CD4-positive, alpha-beta T cell (primary cell): ENCODE measurements at regions not wholly inside any gene's neighbourhood (a gene's known extent, or its start where the extent isn't known, plus 50 kb on each side); places are given as distances from the start of the nearest gene placed in this dataset.

Experiments used
- ATAC-seq: fragments of 200-7000 bp; cut with Tn5 transposase; one replicate; pipeline ENCODE4 v1.10.0; 2022; ENCODE audit warnings: mild to moderate bottlenecking; ENCODE audit not compliant: poor library complexity
- CTCF ChIA-PET: fragments of 350-600 bp; sonication (Branson Sonifier 250); formaldehyde crosslinking; loops from one replicate; lab custom pipeline; 2021; ENCODE audit warnings: antibody characterized with exemption, inconsistent platforms; lab: Charles Lee
- POLR2A ChIA-PET: fragments of 350-600 bp; sonication (Branson Sonifier 250); formaldehyde crosslinking; loops from one replicate; lab custom pipeline; 2021; ENCODE audit warnings: antibody characterized with exemption, inconsistent platforms; lab: Charles Lee
- DNase-seq, 14 experiments: peaks; one replicate each; pipeline ENCODE4 v3.0.0-alpha.2; 2013 to 2020; ENCODE audit warnings: mixed read lengths in 2 of 14
- H3K27ac ChIP-seq, 2 donors: one replicate each; pipeline versions ENCODE4 v1.5.1 to v1.7.0; 2013; ENCODE audit warnings: low read length in 2 of 2, low read depth in 1 of 2, mild to moderate bottlenecking in 1 of 2
- H3K27me3 ChIP-seq, 2 experiments: 1 replicate in 1 of 2; 2 replicates in 1 of 2; pipeline versions ENCODE4 v1.6.1 to v1.7.0; 2013; ENCODE audit warnings: low read length in 2 of 2, control low read depth in 1 of 2, mild to moderate bottlenecking in 1 of 2, moderate library complexity in 1 of 2; ENCODE audit not compliant: insufficient read depth in 2 of 2, control insufficient read depth in 1 of 2
- H3K36me3 ChIP-seq: one replicate; pipeline ENCODE4 v1.6.1; 2013; ENCODE audit warnings: low read length, control low read depth; ENCODE audit not compliant: insufficient read depth
- H3K4me1 ChIP-seq: one replicate; pipeline ENCODE4 v1.6.1; 2013; ENCODE audit warnings: low read length, control low read depth; ENCODE audit not compliant: insufficient read depth
- H3K4me3 ChIP-seq: one replicate; pipeline ENCODE4 v1.5.1; 2013; ENCODE audit warnings: mild to moderate bottlenecking, low read length, moderate library complexity
- H3K9me3 ChIP-seq, 2 experiments: 1 replicate in 1 of 2; 2 replicates in 1 of 2; pipeline versions ENCODE4 v1.6.1 to v1.7.0; 2013; ENCODE audit warnings: low read length in 2 of 2, mild to moderate bottlenecking in 2 of 2, control low read depth in 1 of 2, moderate library complexity in 1 of 2; ENCODE audit not compliant: control insufficient read depth in 1 of 2, insufficient read depth in 1 of 2
- H3K27ac Mint-ChIP-seq: one replicate; pipeline ENCODE4 v1.8.0; 2020; ENCODE audit warnings: mixed read lengths
- H3K27me3 Mint-ChIP-seq: one replicate; pipeline ENCODE4 v1.8.0; 2021; ENCODE audit warnings: mixed read lengths
- H3K36me3 Mint-ChIP-seq: one replicate; pipeline ENCODE4 v1.8.0; 2021; ENCODE audit warnings: low read depth, mixed read lengths
- H3K4me1 Mint-ChIP-seq: one replicate; pipeline ENCODE4 v1.8.0; 2021; ENCODE audit warnings: low read depth, mixed read lengths
- H3K4me3 Mint-ChIP-seq: one replicate; pipeline ENCODE4 v1.8.0; 2020; ENCODE audit warnings: mild to moderate bottlenecking, mixed read lengths
- H3K9me3 Mint-ChIP-seq: one replicate; pipeline ENCODE4 v1.8.0; 2020; ENCODE audit warnings: mixed read lengths
- intact Hi-C, 2 experiments: fragments of 100-400 bp; cut with DNase I in 1 of 2; cut with micrococcal nuclease in 1 of 2; formaldehyde crosslinking; loops; one replicate each; pipeline versions ENCODE4 v1.15.1 to v1.9.0; 2023 to 2025; cut with DNase I, micrococcal nuclease
- TF ChIP-seq, protein P1 (sequence below): fragments of 200-600 bp; IDR thresholded peaks from one replicate; pipeline ENCODE4 v1.8.0; 2022; ENCODE audit warnings: antibody characterized with exemption, mild to moderate bottlenecking

DNA sequence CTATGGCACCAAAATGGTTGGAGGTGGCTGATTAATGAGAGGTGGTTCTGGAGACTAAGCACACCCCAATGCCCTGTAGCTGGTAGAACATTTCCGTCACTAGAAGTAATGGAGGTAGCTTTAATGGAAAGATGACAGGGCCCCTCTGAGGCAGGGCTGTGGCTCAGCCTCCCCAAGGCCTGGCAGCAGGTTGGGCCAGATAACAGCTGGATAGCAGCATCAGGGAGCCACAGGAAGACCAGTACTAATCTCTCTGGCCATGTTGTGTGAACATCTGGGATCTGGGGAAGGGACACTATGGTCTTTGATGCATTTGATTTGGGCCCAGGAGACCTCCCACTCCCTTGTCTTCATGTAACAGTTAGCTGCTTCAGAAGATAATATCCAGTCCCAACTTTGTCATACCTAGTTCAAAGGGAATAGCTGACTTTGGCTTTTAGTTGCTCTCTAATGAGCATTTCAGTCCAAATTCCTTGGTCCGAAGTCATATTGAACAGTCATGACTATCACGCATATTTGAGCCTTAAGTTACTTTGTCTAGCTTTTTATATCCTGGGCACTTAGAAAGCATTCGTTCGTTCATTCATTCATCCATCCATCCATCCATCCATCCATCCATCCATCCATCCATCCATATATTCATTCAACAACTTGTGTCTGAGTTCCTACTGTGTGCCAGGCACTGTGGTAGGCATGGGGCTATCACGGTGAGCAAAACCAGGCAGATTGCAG lies 53.0 kb upstream of the LMO2 start:
- H3K27me3 ChIP-seq: no peaks in the 10 kb centered on the region
- no peak overlapping the region for H3K4me3 Mint-ChIP-seq
- CTCF ChIA-PET: no interaction called here
- intact Hi-C loops: no loop called here
- H3K36me3 ChIP-seq: no peaks in the 10 kb centered on the region
- H3K9me3 ChIP-seq: peaks cover 0 to 2% of the 10 kb centered on the region in 2 experiments
- ATAC-seq (no peak), DNase-seq (no peak)
- no peak overlapping the region for H3K27ac Mint-ChIP-seq
- H3K4me1 ChIP-seq: no peaks in the 10 kb centered on the region
- H3K9me3 Mint-ChIP-seq: no peaks in the 10 kb centered on the region
- no peak overlapping the region for H3K4me3 ChIP-seq
- TF ChIP-seq, protein P1, sequence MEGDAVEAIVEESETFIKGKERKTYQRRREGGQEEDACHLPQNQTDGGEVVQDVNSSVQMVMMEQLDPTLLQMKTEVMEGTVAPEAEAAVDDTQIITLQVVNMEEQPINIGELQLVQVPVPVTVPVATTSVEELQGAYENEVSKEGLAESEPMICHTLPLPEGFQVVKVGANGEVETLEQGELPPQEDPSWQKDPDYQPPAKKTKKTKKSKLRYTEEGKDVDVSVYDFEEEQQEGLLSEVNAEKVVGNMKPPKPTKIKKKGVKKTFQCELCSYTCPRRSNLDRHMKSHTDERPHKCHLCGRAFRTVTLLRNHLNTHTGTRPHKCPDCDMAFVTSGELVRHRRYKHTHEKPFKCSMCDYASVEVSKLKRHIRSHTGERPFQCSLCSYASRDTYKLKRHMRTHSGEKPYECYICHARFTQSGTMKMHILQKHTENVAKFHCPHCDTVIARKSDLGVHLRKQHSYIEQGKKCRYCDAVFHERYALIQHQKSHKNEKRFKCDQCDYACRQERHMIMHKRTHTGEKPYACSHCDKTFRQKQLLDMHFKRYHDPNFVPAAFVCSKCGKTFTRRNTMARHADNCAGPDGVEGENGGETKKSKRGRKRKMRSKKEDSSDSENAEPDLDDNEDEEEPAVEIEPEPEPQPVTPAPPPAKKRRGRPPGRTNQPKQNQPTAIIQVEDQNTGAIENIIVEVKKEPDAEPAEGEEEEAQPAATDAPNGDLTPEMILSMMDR: no peak
- H3K4me1 Mint-ChIP-seq: no peaks in the 10 kb centered on the region
- H3K36me3 Mint-ChIP-seq: no peaks in the 10 kb centered on the region
- H3K27ac ChIP-seq: no peak overlapping the region
- POLR2A ChIA-PET: no interaction called here
- H3K27me3 Mint-ChIP-seq: no peaks in the 10 kb centered on the region

DNA sequence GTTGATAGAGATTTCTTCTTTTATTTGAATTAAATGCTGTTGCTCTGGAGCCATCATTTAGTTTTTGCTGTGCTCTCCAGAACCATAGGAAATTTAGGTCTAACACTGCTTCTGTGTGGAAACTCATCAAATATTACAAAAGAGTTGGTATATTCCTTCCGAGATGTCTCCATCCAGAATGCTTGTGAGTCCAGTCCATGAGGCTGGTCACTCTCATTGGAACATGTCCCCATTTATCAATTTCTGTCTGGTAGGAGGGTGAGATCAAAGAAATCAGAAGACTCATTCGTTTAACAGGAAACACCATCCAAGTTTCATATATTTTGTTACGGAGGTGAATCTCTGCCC lies 52.4 kb upstream of the LMO2 start:
- peaks cover 0 to 6% of the 10 kb centered on the region in 2 experiments for H3K9me3 ChIP-seq
- ChIA-PET POLR2A (no interaction called here), CTCF (no interaction called here)
- ATAC-seq (no peak), DNase-seq (no peak)
- H3K36me3 Mint-ChIP-seq: no peaks in the 10 kb centered on the region
- no peak overlapping the region for H3K27ac ChIP-seq
- H3K9me3 Mint-ChIP-seq: no peaks in the 10 kb centered on the region
- TF ChIP-seq, protein P1: no peak
- H3K4me3 Mint-ChIP-seq: no peak overlapping the region
- no peaks in the 10 kb centered on the region for H3K27me3 ChIP-seq
- intact Hi-C loops: no loop called here
- no peak overlapping the region for H3K27ac Mint-ChIP-seq
- peaks cover under 1% of the 10 kb centered on the region for H3K27me3 Mint-ChIP-seq
- no peaks in the 10 kb centered on the region for H3K4me1 ChIP-seq
- H3K4me1 Mint-ChIP-seq: no peaks in the 10 kb centered on the region
- no peaks in the 10 kb centered on the region for H3K36me3 ChIP-seq
- H3K4me3 ChIP-seq: no peak overlapping the region

GRCh38 chr11:33942954-33943353 lies 51.1 kb upstream of the LMO2 start:
- intact Hi-C loops: no loop called here
- H3K27ac Mint-ChIP-seq: no peak overlapping the region

More at GRCh38 chr11:33942954-33943353, 51.1 kb upstream of the LMO2 start:
- DNase-seq: peak in 1 of 14 experiments; percentile 53
- Histone ChIP-seq H3K36me3 (no peaks in the 10 kb centered on the region), H3K4me3 (no peak overlapping the region), H3K27ac (no peak overlapping the region), H3K9me3 (peaks cover 0 to 6% of the 10 kb centered on the region in 2 experiments), H3K27me3 (no peaks in the 10 kb centered on the region), H3K4me1 (no peaks in the 10 kb centered on the region)
- TF ChIP-seq, protein P1: no peak
- CTCF ChIA-PET: no interaction called here
- Mint-ChIP-seq H3K36me3 (no peaks in the 10 kb centered on the region), H3K4me1 (no peaks in the 10 kb centered on the region), H3K4me3 (no peak overlapping the region), H3K9me3 (no peaks in the 10 kb centered on the region), H3K27me3 (peaks cover 5% of the 10 kb centered on the region)
- no peak for ATAC-seq
- POLR2A ChIA-PET: interaction anchor here (0.7 kb wide), 1 partner anchor 267 kb away, joined by 4 read pairs; no protein-coding TSS in a partner anchor
